HepG2 (cell line): ENCODE measurements at regions not wholly inside any gene's neighbourhood (a gene's known extent, or its start where the extent isn't known, plus 50 kb on each side); places are given as distances from the start of the nearest gene placed in this dataset.

ENCODE experiments used
- ATAC-seq: fragments of 200-7000 bp; cut with Tn5 transposase; 3 replicates; pipeline ENCODE4 v1.9.1; 2020; ENCODE audit warnings: mild to moderate bottlenecking, moderate library complexity
- BruUV-seq: library from RNA; stranded (reverse); fragments of 400-500 nt; replicated peaks from 2 replicates; lab custom pipeline; 2021; lab: Mats Ljungman, UMichigan
- CTCF ChIA-PET: fragments of 300-600 bp; formaldehyde crosslinking; extraction: SDS; loops from one replicate; lab custom pipeline; 2021; ENCODE audit warnings: low total read pairs, inconsistent platforms, low intra/inter-chr PET ratio; lab: Yijun Ruan, JAX
- POLR2A ChIA-PET: fragments of 350-600 bp; sonication (Branson Sonifier 250); formaldehyde crosslinking; loops from one replicate; lab custom pipeline; 2020; ENCODE audit warnings: antibody characterized with exemption, inconsistent platforms; lab: Yijun Ruan, JAX
- DNase-seq: peaks from one replicate; pipeline ENCODE4 v3.0.0-alpha.2; 2015; ENCODE audit warnings: low spot score
- FAIRE-seq: peaks from 3 replicates; lab custom pipeline; 2011; peaks lifted over from hg19 to GRCh38; lab: Jason Lieb, UNC
- H2AFZ ChIP-seq: one replicate; pipeline ENCODE4 v1.6.1; 2011; ENCODE audit warnings: low read length, inconsistent platforms
- H3K27ac ChIP-seq: fragments of 300-600 bp; 3 replicates; pipeline ENCODE4 v1.8.0; 2011; ENCODE audit warnings: mixed run types, mild to moderate bottlenecking, mixed read lengths, low read length, inconsistent platforms; ENCODE audit not compliant: insufficient read depth; ENCODE audit errors: extremely low read length
- H3K27me3 ChIP-seq, 2 experiments: fragments of 200-600 bp in 1 of 2; 2 replicates in 1 of 2; 3 replicates in 1 of 2; pipeline versions ENCODE4 v1.6.0 to v1.8.0; 2011; ENCODE audit warnings: low read length in 2 of 2, mild to moderate bottlenecking in 2 of 2, moderate library complexity in 2 of 2, inconsistent platforms in 1 of 2; ENCODE audit not compliant: insufficient read depth in 2 of 2, control insufficient read depth in 1 of 2
- H3K36me3 ChIP-seq, 2 experiments: fragments of 200-600 bp in 1 of 2; replicated peaks in 1 of 2; 2 replicates in 1 of 2; 3 replicates in 1 of 2; pipeline versions ENCODE4 v1.5.1 to v1.8.0; 2011; ENCODE audit warnings: low read length in 2 of 2, inconsistent platforms in 1 of 2; ENCODE audit not compliant: insufficient read depth in 2 of 2, control insufficient read depth in 1 of 2
- H3K4me1 ChIP-seq: 2 replicates; pipeline ENCODE4 v1.5.1; 2012; ENCODE audit warnings: low read length, inconsistent platforms; ENCODE audit not compliant: insufficient read depth
- H3K4me2 ChIP-seq: 2 replicates; pipeline ENCODE4 v1.6.0; 2011; ENCODE audit warnings: low read depth, low read length, inconsistent platforms
- H3K4me3 ChIP-seq, 3 experiments: fragments of 200-600 bp in 1 of 3; sonication (generic), shearing (Covaris generic) in 1 of 3; replicated peaks in 1 of 3; 2 replicates each; pipeline ENCODE4 v1.5.1; 2011 to 2016; ENCODE audit warnings: low read length in 3 of 3, inconsistent platforms in 2 of 3, low read depth in 2 of 3, mild to moderate bottlenecking in 2 of 3, control low read depth in 1 of 3, mixed read lengths in 1 of 3; ENCODE audit not compliant: insufficient read depth in 1 of 3
- H3K79me2 ChIP-seq: one replicate; pipeline ENCODE4 v1.6.1; 2011; ENCODE audit warnings: low read length, inconsistent platforms; ENCODE audit not compliant: insufficient read depth
- H3K9ac ChIP-seq: 2 replicates; pipeline ENCODE4 v1.6.0; 2011; ENCODE audit warnings: mild to moderate bottlenecking, low read depth, low read length, inconsistent platforms; ENCODE audit not compliant: insufficient read depth
- H3K9me3 ChIP-seq: 2 replicates; pipeline ENCODE4 v1.5.1; 2012; ENCODE audit warnings: mild to moderate bottlenecking, low read length
- H4K20me1 ChIP-seq: 2 replicates; pipeline ENCODE4 v1.6.0; 2011; ENCODE audit warnings: inconsistent platforms, mild to moderate bottlenecking, low read length, moderate library complexity; ENCODE audit not compliant: insufficient read depth
- CREBL2 ChIP-seq: sonication (generic); formaldehyde crosslinking; IDR thresholded peaks from 2 replicates; pipeline ENCODE4 v1.8.1; 2023; ENCODE audit warnings: missing genetic modification reagents, mild to moderate bottlenecking, borderline replicate concordance
- E2F2 ChIP-seq: sonication (generic); formaldehyde crosslinking; IDR thresholded peaks from 2 replicates; pipeline ENCODE4 v1.4.0; 2020; ENCODE audit warnings: missing genetic modification reagents, borderline replicate concordance
- KDM1A ChIP-seq: IDR thresholded peaks from 2 replicates; pipeline ENCODE4 v1.6.1; 2016; ENCODE audit warnings: missing compliant biosample characterization
- NR0B2 ChIP-seq: sonication (generic); formaldehyde crosslinking; IDR thresholded peaks from 2 replicates; pipeline ENCODE4 v1.4.0; 2020; ENCODE audit warnings: mild to moderate bottlenecking, missing genetic modification reagents
- PAF1 ChIP-seq: IDR thresholded peaks from 2 replicates; pipeline ENCODE4 v1.6.1; 2016; ENCODE audit warnings: missing genetic modification reagents, missing compliant biosample characterization
- ZBTB7A ChIP-seq: sonication (generic); formaldehyde crosslinking; IDR thresholded peaks from 2 replicates; pipeline ENCODE4 v1.8.0; 2022; ENCODE audit warnings: mild to moderate bottlenecking, missing genetic modification reagents
- ZNF800 ChIP-seq: sonication (generic); formaldehyde crosslinking; IDR thresholded peaks from 2 replicates; pipeline ENCODE4 v1.4.0; 2020; ENCODE audit warnings: missing genetic modification reagents
- WGBS: methylation state at CpG from one replicate; pipeline ENCODE4 v1.1.6; 2017; ENCODE audit warnings: low lambda C conversion rate; 5-methylcytosine and 5-hydroxymethylcytosine counted together
- in situ Hi-C: cut with HindIII; loops from 2 replicates; pipeline ENCODE4 v1.10.0; 2017; ENCODE audit warnings: low pct_unique_long_range_greater_than_20kb; ENCODE audit not compliant: extremely low pct_ligation_motif_present
- intact Hi-C: fragments of 100-400 bp; cut with micrococcal nuclease; formaldehyde crosslinking; loops from one replicate; pipeline ENCODE4 v1.10.0; 2022; ENCODE audit not compliant: unreplicated experiment

GRCh38 chr7:69277366-69277765 lies 320.9 kb upstream of the AUTS2 start:
- ChIA-PET POLR2A (no interaction called here), CTCF (no interaction called here)
- H3K4me1 ChIP-seq, result no peaks in the 10 kb centered on the region
- BruUV-seq, result no TSS peak
- no peaks in the 10 kb centered on the region for H3K27me3 ChIP-seq
- no peak overlapping the region for H3K4me2 ChIP-seq
- ATAC-seq, result no peak
- no peaks in the 10 kb centered on the region for H3K79me2 ChIP-seq
- 12% methylated on average over 5 of the region's 5 CpGs for WGBS
- no peak for FAIRE-seq
- no peaks in the 10 kb centered on the region for H4K20me1 ChIP-seq
- no peak for DNase-seq
- H3K27ac ChIP-seq, result no peak overlapping the region
- H3K36me3 ChIP-seq, result no peaks in the 10 kb centered on the region
- in situ Hi-C loops, result no loop called here
- H3K4me3 ChIP-seq, result no peak overlapping the region
- no peak for TF ChIP-seq ZBTB7A (CRISPR knock-in tag)
- no peak for TF ChIP-seq E2F2 (CRISPR knock-in tag)
- TF ChIP-seq CREBL2, result no peak
- TF ChIP-seq ZNF800 (CRISPR knock-in tag), result no peak
- TF ChIP-seq NR0B2 (CRISPR knock-in tag), result no peak
- TF ChIP-seq PAF1 (CRISPR knock-in tag), result no peak
- TF ChIP-seq KDM1A, result no peak
- peaks cover 25% of the 10 kb centered on the region for H3K9me3 ChIP-seq
- intact Hi-C loops, result no loop called here
- H3K9ac ChIP-seq, result no peak overlapping the region
- no peak overlapping the region for H2AFZ ChIP-seq
